ENCODE measurements at regions not wholly inside any gene's neighbourhood (a gene's known extent, or its start where the extent isn't known, plus 50 kb on each side); places are given as distances from the start of the nearest gene placed in this dataset.

- peak; percentile 1 for DNase-seq (ENCODE audit: low read depth, low spot score)
- no peak for TF ChIP-seq CTCF (IDR thresholded peaks at IDR 0.05; ENCODE audit: low read depth, low read length)
- H3K4me3 ChIP-seq (ENCODE audit: low read depth, low read length) = no peak overlapping the region
- in situ Hi-C loops (cut with HindIII; ENCODE audit: low sequenced_read_pairs) = no loop called here
Observed at GRCh38 chrX:42920752-42921151, 142.8 kb upstream of the PPP1R2C start.

GRCh38 chrX:42930071-42930470, 152.1 kb upstream of the PPP1R2C start:
- no peak for TF ChIP-seq CTCF (IDR thresholded peaks at IDR 0.05; ENCODE audit: low read depth, low read length)
- H3K4me3 ChIP-seq (ENCODE audit: low read depth, low read length) = no peak overlapping the region
- in situ Hi-C loops (cut with HindIII; ENCODE audit: low sequenced_read_pairs) = no loop called here
- no peak for DNase-seq (ENCODE audit: low read depth, low spot score)

GRCh38 chrX:42930951-42931350, 153.0 kb upstream of the PPP1R2C start:
- DNase-seq (ENCODE audit: low read depth, low spot score) = no peak
- TF ChIP-seq CTCF (IDR thresholded peaks at IDR 0.05; ENCODE audit: low read depth, low read length) = no peak
- H3K4me3 ChIP-seq (ENCODE audit: low read depth, low read length) = no peak overlapping the region
- in situ Hi-C loops (cut with HindIII; ENCODE audit: low sequenced_read_pairs) = no loop called here

GRCh38 chrX:42933187-42933586, 155.2 kb upstream of the PPP1R2C start:
- H3K4me3 ChIP-seq (ENCODE audit: low read depth, low read length) = no peak overlapping the region
- in situ Hi-C loops (cut with HindIII; ENCODE audit: low sequenced_read_pairs) = no loop called here
- no peak for DNase-seq (ENCODE audit: low read depth, low spot score)
- no peak for TF ChIP-seq CTCF (IDR thresholded peaks at IDR 0.05; ENCODE audit: low read depth, low read length)

GRCh38 chrX:42934020-42934726, 156.2 kb upstream of the PPP1R2C start:
- DNase-seq (ENCODE audit: low read depth, low spot score) = peak; percentile 0
- in situ Hi-C loops (cut with HindIII; ENCODE audit: low sequenced_read_pairs) = no loop called here
- no peak for TF ChIP-seq CTCF (IDR thresholded peaks at IDR 0.05; ENCODE audit: low read depth, low read length)
- no peak overlapping the region for H3K4me3 ChIP-seq (ENCODE audit: low read depth, low read length)

GRCh38 chrX:42941671-42942070, 163.7 kb upstream of the PPP1R2C start:
- in situ Hi-C loops (cut with HindIII; ENCODE audit: low sequenced_read_pairs) = no loop called here
- no peak for TF ChIP-seq CTCF (IDR thresholded peaks at IDR 0.05; ENCODE audit: low read depth, low read length)
- H3K4me3 ChIP-seq (ENCODE audit: low read depth, low read length) = no peak overlapping the region
- DNase-seq (ENCODE audit: low read depth, low spot score) = no peak
